Activated T-cell treated with anti-CD3 and anti-CD28 coated beads for 24 hours (primary cell): ENCODE measurements at regions not wholly inside any gene's neighbourhood (a gene's known extent, or its start where the extent isn't known, plus 50 kb on each side); places are given as distances from the start of the nearest gene placed in this dataset.

Experiments
- DNase-seq: peaks from one replicate; pipeline ENCODE4 v3.0.0-alpha.2; 2020; ENCODE audit warnings: low read depth

DNA sequence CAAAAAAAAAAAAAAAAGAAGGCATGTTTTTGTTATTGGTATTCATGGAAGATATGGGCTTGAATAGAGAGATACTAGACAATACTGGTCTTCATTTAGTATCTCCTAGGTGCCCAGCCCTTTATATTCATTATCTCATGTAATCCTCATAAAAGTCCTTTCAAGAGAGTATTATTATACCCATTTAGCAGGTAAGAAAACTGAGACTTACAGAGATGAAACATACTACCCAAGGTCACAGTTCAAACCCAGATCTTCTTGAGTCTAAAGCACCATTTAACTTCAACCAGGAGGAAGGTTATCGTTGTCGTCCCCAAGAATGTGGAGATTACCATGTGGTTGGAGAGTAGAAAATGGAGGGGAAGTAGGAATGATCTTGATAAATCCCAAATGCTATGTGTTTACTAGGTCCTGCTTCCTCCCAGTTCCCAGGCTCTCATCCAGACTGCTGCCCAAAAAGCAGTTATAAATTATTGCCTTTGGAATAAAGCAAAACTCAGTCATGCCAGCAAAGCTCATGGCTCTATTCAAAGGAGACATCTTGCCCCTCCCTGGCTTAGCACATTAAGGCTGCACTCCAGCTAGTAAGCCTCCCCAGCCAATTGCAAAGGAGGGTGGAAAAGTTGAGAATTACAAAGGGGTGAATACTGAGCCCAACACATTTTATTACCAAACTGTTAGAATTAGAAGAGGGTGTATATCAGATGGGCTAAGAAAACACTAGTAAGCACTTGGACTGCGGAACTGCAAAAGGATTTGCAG lies 163.9 kb downstream of the PIK3R1 start:
- DNase-seq: no peak

DNA sequence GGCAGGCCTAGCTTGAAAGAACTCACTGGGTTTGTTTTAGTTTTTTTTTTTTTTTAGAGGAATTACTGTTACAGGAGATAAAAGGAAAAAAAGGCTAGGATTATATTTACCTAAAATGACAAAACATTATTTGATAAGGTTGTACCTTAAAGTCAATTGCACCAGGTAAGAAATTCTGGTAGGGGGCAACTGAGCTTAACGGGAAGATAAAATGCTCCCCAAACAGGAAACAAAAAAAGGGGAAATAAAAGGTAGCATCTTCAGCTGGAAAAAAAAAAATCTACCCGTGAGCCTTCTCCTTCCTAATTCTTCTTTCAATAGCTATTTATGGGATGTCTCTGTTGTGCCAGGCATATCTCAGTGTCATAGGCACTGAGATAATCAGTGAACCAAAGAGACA lies 164.5 kb downstream of the PIK3R1 start:
- no peak for DNase-seq

GRCh38 chr5:68381060-68381459 lies 165.5 kb downstream of the PIK3R1 start:
- no peak for DNase-seq

DNA sequence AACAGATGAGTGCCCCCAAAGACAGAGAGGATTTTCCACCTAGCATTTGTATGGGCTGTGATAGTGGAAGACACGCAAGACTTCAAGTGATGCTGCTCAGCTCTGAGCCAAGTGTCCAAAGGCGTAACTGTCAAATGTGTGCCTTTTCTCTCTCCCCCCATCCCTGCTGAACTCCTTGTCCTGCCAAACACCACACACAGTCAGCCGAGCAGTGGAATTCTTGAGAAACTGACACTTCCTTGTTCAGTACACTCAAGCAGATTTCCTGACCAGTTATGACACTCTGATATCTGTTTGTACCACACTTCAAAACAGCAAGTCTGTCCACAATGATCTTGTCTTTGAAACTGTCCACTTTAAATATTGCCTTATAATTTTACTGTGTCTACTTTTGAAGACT lies 166.4 kb downstream of the PIK3R1 start:
- no peak for DNase-seq

DNA sequence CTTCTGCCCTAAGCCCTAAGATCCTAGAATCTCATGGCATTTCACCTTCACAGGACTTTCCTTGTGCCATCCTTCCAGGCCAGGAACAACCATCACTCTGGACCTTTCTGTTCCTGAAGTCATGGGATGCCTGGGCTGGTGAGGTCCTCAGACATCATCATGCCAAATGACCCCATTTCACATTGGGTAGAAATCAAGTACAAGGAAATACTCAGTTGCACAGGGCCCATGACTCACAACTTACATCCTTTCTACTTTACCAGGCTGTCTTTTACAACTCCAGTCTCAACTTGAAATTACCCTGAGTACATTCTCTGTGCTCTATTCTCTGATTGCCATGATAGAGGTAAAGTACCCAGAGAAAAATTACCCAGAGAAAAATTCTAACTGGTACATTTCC lies 167.1 kb downstream of the PIK3R1 start:
- no peak for DNase-seq

GRCh38 chr5:68383888-68384310 lies 168.3 kb downstream of the PIK3R1 start:
- no peak for DNase-seq

- no peak for DNase-seq
These were observed 169.5 kb downstream of the PIK3R1 start for GRCh38 chr5:68384936-68385594.

DNA sequence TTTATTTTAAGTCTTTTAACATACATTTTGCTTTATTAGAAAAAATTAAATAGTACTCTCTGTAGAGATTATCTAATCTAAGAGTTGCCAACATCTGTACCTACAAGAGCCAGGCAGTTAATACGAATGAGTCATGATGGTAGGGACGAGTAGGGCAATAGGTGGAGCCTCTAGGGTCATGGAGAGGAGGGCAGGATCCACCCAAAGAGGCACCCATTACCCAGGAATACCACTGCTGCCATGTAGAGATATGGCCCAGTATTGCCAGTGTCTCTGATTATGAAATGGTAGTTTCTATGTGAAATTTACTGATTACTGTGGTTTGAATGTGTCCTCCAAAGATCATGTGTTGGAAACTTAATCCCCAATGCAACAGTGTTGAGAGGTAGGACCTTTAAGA lies 170.4 kb downstream of the PIK3R1 start:
- no peak for DNase-seq

DNA sequence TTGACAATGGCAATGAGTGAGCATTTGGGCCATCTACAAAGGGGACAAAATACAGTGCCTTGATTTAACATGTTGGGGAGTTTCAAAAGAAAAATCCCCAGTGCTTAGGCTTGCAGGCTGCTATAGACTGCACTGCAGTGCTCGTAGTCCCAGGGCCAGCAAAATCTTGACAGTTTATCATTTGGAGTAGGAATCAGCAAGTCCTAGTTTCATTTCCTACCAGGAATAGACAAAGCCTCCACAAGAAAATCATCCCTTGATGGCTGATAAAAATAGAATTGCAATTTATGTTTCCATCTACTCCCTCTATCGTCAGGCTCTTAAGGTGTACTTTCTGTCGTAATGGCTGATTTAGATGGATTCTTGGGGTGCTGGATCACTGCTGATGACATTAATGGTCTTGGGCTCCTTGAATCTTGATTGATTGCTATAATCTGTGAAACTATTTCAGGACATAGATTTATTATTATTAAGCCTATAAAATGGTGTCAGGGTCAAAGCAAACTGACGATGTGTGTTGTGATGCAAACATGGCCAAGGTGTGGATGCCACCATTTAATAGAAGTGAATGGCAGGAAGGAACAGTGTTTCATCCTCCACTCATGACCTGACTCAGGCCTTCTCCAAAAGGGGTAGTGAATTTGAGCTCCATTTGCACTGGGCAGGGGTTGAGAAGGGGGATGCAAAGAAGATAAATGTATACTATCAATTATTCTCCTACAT lies 171.7 kb downstream of the PIK3R1 start:
- no peak for DNase-seq

DNA sequence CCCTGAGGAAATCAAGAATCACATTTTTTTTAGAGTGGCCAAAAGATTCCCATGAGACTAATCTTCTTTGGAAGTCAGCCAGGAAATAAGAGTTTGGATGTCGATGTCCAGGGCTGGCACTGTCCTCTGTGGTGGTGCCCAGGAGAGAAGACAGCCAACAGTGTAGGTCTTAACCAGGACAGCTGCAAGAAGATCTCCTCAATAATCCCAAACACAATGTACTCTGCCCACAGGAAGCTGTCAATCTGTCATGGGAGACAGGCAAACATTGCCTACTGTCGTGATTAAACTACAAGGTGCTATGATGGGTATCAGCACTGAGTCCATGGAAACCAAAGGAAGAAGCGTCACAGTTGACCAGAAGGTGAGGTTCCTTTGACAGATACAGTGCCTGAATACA lies 174.1 kb downstream of the PIK3R1 start:
- DNase-seq: no peak

DNA sequence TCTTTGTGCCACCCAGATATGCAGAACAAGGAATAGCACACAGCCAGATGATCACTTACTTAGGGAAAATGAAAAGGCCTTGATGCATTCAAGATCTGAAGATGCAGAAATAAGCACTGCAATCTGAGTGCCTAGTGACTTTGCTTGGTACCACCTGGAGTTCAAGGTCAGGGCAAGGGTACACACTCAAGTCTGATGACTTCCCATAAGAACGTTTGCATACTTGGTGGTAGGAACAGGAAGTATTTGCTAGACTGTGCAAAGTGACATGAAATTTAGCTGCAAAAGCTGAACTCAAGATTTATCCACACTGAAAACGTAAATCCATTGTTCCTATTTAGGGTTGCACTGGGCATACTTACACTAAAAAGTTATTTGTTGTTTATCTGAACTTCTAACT lies 177.1 kb downstream of the PIK3R1 start:
- DNase-seq: no peak

GRCh38 chr5:68395302-68395701 lies 179.7 kb downstream of the PIK3R1 start:
- DNase-seq: no peak

GRCh38 chr5:68395926-68396511 lies 180.5 kb downstream of the PIK3R1 start:
- no peak for DNase-seq

GRCh38 chr5:68396722-68397121 lies 181.2 kb downstream of the PIK3R1 start:
- DNase-seq: no peak

GRCh38 chr5:68398146-68398812 lies 182.7 kb downstream of the PIK3R1 start:
- no peak for DNase-seq

DNA sequence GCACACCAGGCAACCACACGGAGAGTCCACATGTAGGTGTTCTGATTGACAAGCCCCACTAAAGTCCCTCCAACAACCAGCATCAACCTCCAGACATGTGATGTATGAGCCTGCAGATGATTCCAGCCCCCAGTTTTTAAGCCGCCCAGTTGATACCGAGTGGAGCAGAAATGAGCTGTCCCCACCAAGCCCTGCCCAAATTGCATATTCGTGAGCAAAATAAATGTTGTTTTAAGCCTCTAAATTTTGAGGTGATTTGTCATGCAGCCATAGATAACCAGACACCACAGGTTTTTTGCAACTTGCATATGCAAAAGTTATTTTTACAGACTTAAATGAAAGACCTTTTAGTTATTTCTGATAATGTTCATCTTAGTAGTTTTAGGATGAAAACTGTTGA lies 187.7 kb downstream of the PIK3R1 start:
- DNase-seq: no peak

DNA sequence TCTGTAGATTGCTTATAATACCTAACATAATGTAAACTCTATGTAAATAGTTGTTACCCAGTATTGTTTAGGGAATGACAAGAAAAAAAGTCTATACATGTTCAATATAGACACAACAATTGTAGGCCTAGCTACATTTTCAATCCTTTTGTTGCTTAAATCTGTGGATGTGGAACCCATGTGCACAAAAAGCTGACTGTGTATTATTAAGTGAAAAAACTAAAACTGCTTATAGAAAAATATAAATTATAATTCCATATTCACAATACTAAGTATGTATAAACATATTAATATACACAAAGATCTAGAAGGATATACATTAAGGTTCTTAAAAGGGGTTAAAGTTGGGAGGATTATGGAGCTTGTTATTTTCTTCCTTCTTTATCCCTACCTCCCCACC lies 188.7 kb downstream of the PIK3R1 start:
- DNase-seq: no peak

DNA sequence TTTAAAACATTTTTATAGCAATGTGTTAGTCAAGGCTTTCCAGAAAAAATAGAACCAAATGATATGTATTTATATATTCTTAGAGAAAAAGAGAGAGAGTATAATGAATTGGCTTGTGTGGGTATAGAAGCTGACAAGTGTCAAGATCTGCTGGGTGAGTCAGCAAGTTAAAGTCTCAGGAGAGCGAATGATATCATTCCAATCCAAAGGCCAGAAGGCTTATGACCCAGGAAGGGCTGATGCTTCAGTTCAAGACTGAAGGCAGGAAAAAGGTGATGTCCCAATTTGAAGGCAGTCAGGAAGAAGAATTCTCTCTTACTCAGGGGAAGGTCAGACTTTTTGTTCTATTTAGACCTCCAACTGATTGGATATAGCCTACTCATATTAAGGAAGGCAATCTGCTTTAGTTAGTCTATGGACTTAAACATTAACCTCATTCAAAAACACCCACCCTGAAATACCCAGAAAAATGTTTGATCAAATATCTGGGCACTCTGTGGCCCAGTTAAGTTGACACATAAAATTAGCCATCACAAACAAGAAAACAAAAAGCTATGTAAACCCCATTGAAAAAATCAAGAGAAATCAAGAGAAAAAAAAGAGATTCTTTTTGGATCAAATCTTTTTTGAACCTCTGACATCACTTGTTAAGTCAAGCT lies 189.6 kb downstream of the PIK3R1 start:
- no peak for DNase-seq

GRCh38 chr5:68405784-68406743 lies 190.5 kb downstream of the PIK3R1 start:
- DNase-seq: no peak

GRCh38 chr5:68406767-68407241 lies 191.2 kb downstream of the PIK3R1 start:
- no peak for DNase-seq
